Endodermal cell (in vitro differentiated cells): ENCODE measurements at regions not wholly inside any gene's neighbourhood (a gene's known extent, or its start where the extent isn't known, plus 50 kb on each side); places are given as distances from the start of the nearest gene placed in this dataset.

Experiments used
- DNase-seq: peaks from one replicate; pipeline ENCODE4 v3.0.0-alpha.2; 2017
- H3K27ac ChIP-seq: 2 replicates; pipeline ENCODE4 v1.5.1; 2013; ENCODE audit warnings: mild to moderate bottlenecking, low read depth, low read length, moderate library complexity
- H3K27me3 ChIP-seq: 2 replicates; pipeline ENCODE4 v1.6.1; 2013; ENCODE audit warnings: mild to moderate bottlenecking, low read length, moderate library complexity; ENCODE audit not compliant: insufficient read depth, control insufficient read depth, poor library complexity, severe bottlenecking
- H3K36me3 ChIP-seq: 2 replicates; pipeline ENCODE4 v1.7.0; 2013; ENCODE audit warnings: mild to moderate bottlenecking, low read length, moderate library complexity; ENCODE audit not compliant: control insufficient read depth, insufficient read depth
- H3K4me1 ChIP-seq: one replicate; pipeline ENCODE4 v1.7.0; 2013; ENCODE audit warnings: low read length; ENCODE audit not compliant: control insufficient read depth, insufficient read depth
- H3K4me3 ChIP-seq: 2 replicates; pipeline ENCODE4 v1.5.1; 2013; ENCODE audit warnings: mild to moderate bottlenecking, low read length, moderate library complexity
- H3K9ac ChIP-seq: 2 replicates; pipeline ENCODE4 v1.6.1; 2013; ENCODE audit warnings: mild to moderate bottlenecking, low read length, moderate library complexity; ENCODE audit not compliant: poor library complexity, severe bottlenecking; ENCODE audit errors: extremely low read depth
- H3K9me3 ChIP-seq: 2 replicates; pipeline ENCODE4 v1.6.1; 2013; ENCODE audit warnings: mild to moderate bottlenecking, low read length, moderate library complexity; ENCODE audit not compliant: control insufficient read depth
- H3K27ac Mint-ChIP-seq: 2 replicates; pipeline ENCODE4 v1.8.0; 2020; ENCODE audit warnings: mixed read lengths
- H3K27me3 Mint-ChIP-seq: 2 replicates; pipeline ENCODE4 v1.8.0; 2021; ENCODE audit warnings: mild to moderate bottlenecking, mixed read lengths; ENCODE audit not compliant: insufficient read depth
- H3K36me3 Mint-ChIP-seq: 2 replicates; pipeline ENCODE4 v1.8.0; 2020; ENCODE audit warnings: low read depth, mixed read lengths
- H3K4me1 Mint-ChIP-seq: 2 replicates; pipeline ENCODE4 v1.8.0; 2020; ENCODE audit warnings: mixed read lengths
- H3K4me3 Mint-ChIP-seq: 2 replicates; pipeline ENCODE4 v1.8.0; 2020; ENCODE audit warnings: mild to moderate bottlenecking, moderate library complexity, mixed read lengths
- H3K9me3 Mint-ChIP-seq: 2 replicates; pipeline ENCODE4 v1.8.0; 2020; ENCODE audit warnings: mild to moderate bottlenecking, mixed read lengths
- CTCF ChIP-seq: fragments of 200-600 bp; sonication (generic); conservative IDR thresholded peaks from 2 replicates; pipeline ENCODE4 v1.5.0; 2021; ENCODE audit warnings: antibody characterized with exemption, mild to moderate bottlenecking
- WGBS, 2 experiments: methylation state at CpG; one replicate each; pipeline versions ENCODE4 v1.1.5 to v1.1.7; 2013; ENCODE audit warnings: missing lambda C conversion rate in 2 of 2, mixed read lengths in 1 of 2; ENCODE audit not compliant: insufficient coverage in 1 of 2, insufficient read length in 1 of 2; 5-methylcytosine and 5-hydroxymethylcytosine counted together

GRCh38 chr18:78830826-78831225, 148.8 kb upstream of the SALL3 start:
- Mint-ChIP-seq H3K27me3 (peaks cover 2% of the 10 kb centered on the region), H3K27ac (no peak overlapping the region), H3K4me1 (peaks cover 14% of the 10 kb centered on the region), H3K36me3 (no peaks in the 10 kb centered on the region), H3K9me3 (no peaks in the 10 kb centered on the region), H3K4me3 (no peak overlapping the region)
- Histone ChIP-seq H3K9me3 (no peaks in the 10 kb centered on the region), H3K4me1 (peaks cover 5% of the 10 kb centered on the region), H3K36me3 (no peaks in the 10 kb centered on the region), H3K27ac (no peak overlapping the region), H3K9ac (no peak overlapping the region), H3K27me3 (no peaks in the 10 kb centered on the region), H3K4me3 (no peak overlapping the region)
- 94 to 95% methylated on average over 4 to 11 of the region's 11 CpGs for WGBS, 2 experiments
- no peak for DNase-seq
- no peak for TF ChIP-seq CTCF

GRCh38 chr18:78831603-78832002, 148.0 kb upstream of the SALL3 start:
- no peak overlapping the region for H3K4me3 Mint-ChIP-seq
- H3K36me3 ChIP-seq = no peaks in the 10 kb centered on the region
- H3K27ac Mint-ChIP-seq = no peak overlapping the region
- H3K36me3 Mint-ChIP-seq = no peaks in the 10 kb centered on the region
- no peak overlapping the region for H3K9ac ChIP-seq
- H3K27ac ChIP-seq = no peak overlapping the region
- no peak for TF ChIP-seq CTCF
- 78 to 90% methylated on average over 2 to 3 of the region's 3 CpGs for WGBS, 2 experiments
- H3K9me3 Mint-ChIP-seq = no peaks in the 10 kb centered on the region
- DNase-seq = no peak
- H3K27me3 ChIP-seq = no peaks in the 10 kb centered on the region
- H3K27me3 Mint-ChIP-seq = peaks cover 2% of the 10 kb centered on the region
- no peak overlapping the region for H3K4me3 ChIP-seq
- H3K4me1 Mint-ChIP-seq = peaks cover 14% of the 10 kb centered on the region
- peaks cover 5% of the 10 kb centered on the region for H3K4me1 ChIP-seq
- H3K9me3 ChIP-seq = no peaks in the 10 kb centered on the region

GRCh38 chr18:78833833-78834232, 145.8 kb upstream of the SALL3 start:
- Histone ChIP-seq H3K4me3 (no peak overlapping the region), H3K4me1 (no peaks in the 10 kb centered on the region), H3K27me3 (no peaks in the 10 kb centered on the region), H3K9ac (no peak overlapping the region), H3K9me3 (no peaks in the 10 kb centered on the region), H3K27ac (no peak overlapping the region), H3K36me3 (no peaks in the 10 kb centered on the region)
- Mint-ChIP-seq H3K27ac (no peak overlapping the region), H3K27me3 (no peaks in the 10 kb centered on the region), H3K4me1 (no peaks in the 10 kb centered on the region), H3K9me3 (no peaks in the 10 kb centered on the region), H3K4me3 (no peak overlapping the region), H3K36me3 (no peaks in the 10 kb centered on the region)
- no peak for TF ChIP-seq CTCF
- 92 to 94% methylated on average over 7 to 11 of the region's 11 CpGs for WGBS, 2 experiments
- DNase-seq = no peak
